Lung (tissue), 11 donors: ENCODE measurements at regions not wholly inside any gene's neighbourhood (a gene's known extent, or its start where the extent isn't known, plus 50 kb on each side); places are given as distances from the start of the nearest gene placed in this dataset.
A peak's percentile ranks its signal among the peaks of the same experiment; 100 is the strongest.

Experiments used
- ATAC-seq: fragments of 200-7000 bp; cut with Tn5 transposase; one replicate; pipeline ENCODE4 v1.9.1; 2020; ENCODE audit warnings: moderate number of reproducible peaks; ENCODE audit not compliant: insufficient read depth, low FRiP score
- DNase-seq, 3 donors: peaks; one replicate each; pipeline ENCODE4 v3.0.0-alpha.2; 2013 to 2017
- H3K27ac ChIP-seq, 2 donors: one replicate each; pipeline ENCODE4 v1.5.1; 2013; ENCODE audit warnings: mild to moderate bottlenecking in 2 of 2, moderate library complexity in 2 of 2, control low read depth in 1 of 2, inconsistent platforms in 1 of 2, low read depth in 1 of 2, low read length in 1 of 2
- H3K27me3 ChIP-seq, 3 donors: one replicate each; pipeline ENCODE4 v1.5.1; 2013; ENCODE audit warnings: low read length in 2 of 3; ENCODE audit not compliant: control insufficient read depth in 3 of 3, insufficient read depth in 3 of 3
- H3K36me3 ChIP-seq, 4 donors: one replicate each; pipeline ENCODE4 v1.5.1; 2013; ENCODE audit warnings: low read length in 4 of 4, mild to moderate bottlenecking in 1 of 4, moderate library complexity in 1 of 4; ENCODE audit not compliant: control insufficient read depth in 4 of 4, insufficient read depth in 4 of 4
- H3K4me1 ChIP-seq, 5 donors: one replicate each; pipeline ENCODE4 v1.5.1; 2013; ENCODE audit warnings: low read length in 5 of 5, mild to moderate bottlenecking in 2 of 5, moderate library complexity in 1 of 5; ENCODE audit not compliant: control insufficient read depth in 5 of 5, insufficient read depth in 5 of 5
- H3K4me3 ChIP-seq: one replicate; pipeline ENCODE4 v1.5.1; 2013; ENCODE audit warnings: mild to moderate bottlenecking, control low read depth, moderate library complexity
- H3K9ac ChIP-seq, 2 donors: one replicate each; pipeline ENCODE4 v1.5.1; 2013; ENCODE audit warnings: low read length in 2 of 2, control low read depth in 1 of 2; ENCODE audit not compliant: insufficient read depth in 1 of 2
- H3K9me3 ChIP-seq, 4 donors: one replicate each; pipeline ENCODE4 v1.5.1; 2013; ENCODE audit warnings: low read length in 3 of 4, mild to moderate bottlenecking in 1 of 4, moderate library complexity in 1 of 4; ENCODE audit not compliant: control insufficient read depth in 4 of 4, insufficient read depth in 3 of 4
- CTCF ChIP-seq: IDR thresholded peaks from 2 replicates; pipeline ENCODE4 v1.5.1; 2012; ENCODE audit warnings: mild to moderate bottlenecking; ENCODE audit errors: control extremely low read depth, extremely low read depth
- WGBS, 2 donors: extraction: QIAGEN DNeasy Blood & Tissue Kit; methylation state at CpG; one replicate each; pipeline ENCODE4 v1.1.7; 2013; 5-methylcytosine and 5-hydroxymethylcytosine counted together
- donor health status: control.
- donor health status: control.
- donor health status: Bipolar disorder and iron deficiency.
- donor health status: healthy.
- donor health status: DM: yes; HTN: yes; CAD: no.

GRCh38 chr9:79962150-79962549, 390.4 kb downstream of the TLE4 start:
- DNase-seq (no peak), ATAC-seq (no peak)
- Histone ChIP-seq H3K36me3 (no peaks in the 10 kb centered on the region), H3K4me3 (no peak overlapping the region), H3K27me3 (peaks cover 0 to 3% (median 0%) of the 10 kb centered on the region in 3 donors), H3K9me3 (no peaks in the 10 kb centered on the region), H3K27ac (no peak overlapping the region), H3K4me1 (no peaks in the 10 kb centered on the region), H3K9ac (no peak overlapping the region)
- TF ChIP-seq CTCF: no peak
- 93 to 97% methylated on average over 1 of the region's 1 CpG for WGBS, 2 donors

GRCh38 chr9:79955300-79955699, 383.5 kb downstream of the TLE4 start:
- Histone ChIP-seq H3K36me3 (no peaks in the 10 kb centered on the region), H3K4me3 (no peak overlapping the region), H3K9me3 (no peaks in the 10 kb centered on the region), H3K9ac (no peak overlapping the region), H3K27me3 (no peaks in the 10 kb centered on the region), H3K4me1 (no peaks in the 10 kb centered on the region), H3K27ac (no peak overlapping the region)
- ATAC-seq (no peak), DNase-seq (no peak)
- WGBS, 2 donors: 81 to 87% methylated on average over 3 of the region's 3 CpGs
- peak; percentile 8 for TF ChIP-seq CTCF

- Histone ChIP-seq H3K27me3 (no peaks in the 10 kb centered on the region), H3K36me3 (no peaks in the 10 kb centered on the region), H3K4me1 (no peaks in the 10 kb centered on the region), H3K9me3 (no peaks in the 10 kb centered on the region), H3K27ac (no peak overlapping the region), H3K4me3 (no peak overlapping the region), H3K9ac (no peak overlapping the region)
- no peak for TF ChIP-seq CTCF
- DNase-seq (no peak), ATAC-seq (no peak)
Observed at GRCh38 chr9:79953908-79954307, 382.1 kb downstream of the TLE4 start.

GRCh38 chr9:79952401-79952800, 380.6 kb downstream of the TLE4 start:
- no peaks in the 10 kb centered on the region for H3K27me3 ChIP-seq
- DNase-seq: no peak
- no peak overlapping the region for H3K4me3 ChIP-seq
- H3K27ac ChIP-seq: no peak overlapping the region
- ATAC-seq: no peak
- no peaks in the 10 kb centered on the region for H3K36me3 ChIP-seq
- TF ChIP-seq CTCF: no peak
- WGBS, 2 donors: 95 to 97% methylated on average over 2 of the region's 2 CpGs
- H3K4me1 ChIP-seq: no peaks in the 10 kb centered on the region
- no peaks in the 10 kb centered on the region for H3K9me3 ChIP-seq
- H3K9ac ChIP-seq: no peak overlapping the region
